DOHH2 (cell line): ENCODE measurements at regions not wholly inside any gene's neighbourhood (a gene's known extent, or its start where the extent isn't known, plus 50 kb on each side); places are given as distances from the start of the nearest gene placed in this dataset.

Experiments
- CTCF ChIP-seq: fragments of 200-600 bp; sonication (generic); IDR thresholded peaks from one replicate; pipeline ENCODE4 v1.5.1; 2014; ENCODE audit warnings: antibody characterized with exemption, mild to moderate bottlenecking, low read depth, low read length; ENCODE audit not compliant: poor library complexity, severe bottlenecking
- EZH2phosphoT487 ChIP-seq: fragments of 200-600 bp; sonication (generic); IDR thresholded peaks from 2 replicates; pipeline ENCODE4 v1.6.1; 2017; ENCODE audit warnings: borderline replicate concordance, mild to moderate bottlenecking, antibody characterized with exemption, low read length, moderate library complexity, mixed read lengths

- TF ChIP-seq CTCF (no peak), EZH2phosphoT487 (no peak)
Observed at GRCh38 chr2:167860082-167860481, 387.3 kb downstream of the STK39 start.
